MCF 10A (cell line): ENCODE measurements at regions not wholly inside any gene's neighbourhood (a gene's known extent, or its start where the extent isn't known, plus 50 kb on each side); places are given as distances from the start of the nearest gene placed in this dataset.

Source experiments
- BruUV-seq: library from RNA; stranded (reverse); fragments of 400-500 nt; replicated peaks from 2 replicates; lab custom pipeline; 2021; lab: Mats Ljungman, UMichigan
- CTCF ChIA-PET: fragments of 300-600 bp; sonication (Branson Sonifier 250); formaldehyde crosslinking; extraction: SDS; loops from one replicate; lab custom pipeline; 2021; ENCODE audit warnings: antibody characterized with exemption, inconsistent platforms; lab: Yijun Ruan, JAX
- POLR2A ChIA-PET: fragments of 300-600, 350-650 bp; sonication (Branson Sonifier 250); formaldehyde crosslinking; extraction: SDS; loops from one replicate; lab custom pipeline; 2020; ENCODE audit warnings: antibody characterized with exemption, inconsistent platforms; lab: Yijun Ruan, JAX
- DNase-seq: peaks from one replicate; pipeline ENCODE4 v3.0.0-alpha.2; 2018; ENCODE audit not compliant: unreplicated experiment
- H3K27ac Mint-ChIP-seq: one replicate; pipeline ENCODE4 v1.8.0; 2022; ENCODE audit warnings: mild to moderate bottlenecking, low read depth, mixed read lengths; ENCODE audit not compliant: unreplicated experiment
- H3K27me3 Mint-ChIP-seq: one replicate; pipeline ENCODE4 v1.8.0; 2022; ENCODE audit warnings: mixed read lengths; ENCODE audit not compliant: insufficient read depth, unreplicated experiment
- H3K36me3 Mint-ChIP-seq: one replicate; pipeline ENCODE4 v1.8.0; 2022; ENCODE audit warnings: mild to moderate bottlenecking, moderate library complexity, mixed read lengths; ENCODE audit not compliant: insufficient read depth, unreplicated experiment
- H3K4me1 Mint-ChIP-seq: one replicate; pipeline ENCODE4 v1.8.0; 2022; ENCODE audit warnings: mixed read lengths; ENCODE audit not compliant: insufficient read depth, unreplicated experiment
- H3K4me3 Mint-ChIP-seq: one replicate; pipeline ENCODE4 v1.8.0; 2022; ENCODE audit warnings: mild to moderate bottlenecking, moderate library complexity, mixed read lengths; ENCODE audit not compliant: unreplicated experiment
- H3K9me3 Mint-ChIP-seq: one replicate; pipeline ENCODE4 v1.8.0; 2022; ENCODE audit warnings: mixed read lengths; ENCODE audit not compliant: unreplicated experiment
- CTCF ChIP-seq: fragments of 200-600 bp; IDR thresholded peaks from one replicate; pipeline ENCODE4 v1.8.0; 2022; ENCODE audit warnings: antibody characterized with exemption, mild to moderate bottlenecking; ENCODE audit not compliant: unreplicated experiment
- intact Hi-C: fragments of 100-400 bp; cut with micrococcal nuclease; formaldehyde crosslinking; loops from 2 replicates; pipeline ENCODE4 v1.14.1; 2022

GRCh38 chr6:105775095-105775494 is 311.0 kb upstream of the PRDM1 start:
- no peaks in the 10 kb centered on the region for H3K4me1 Mint-ChIP-seq
- POLR2A ChIA-PET = interaction anchor here (1.2 kb wide), 1 partner anchor 16 kb away, joined by 6 read pairs; no protein-coding TSS in a partner anchor
- H3K4me3 Mint-ChIP-seq = no peak overlapping the region
- TF ChIP-seq CTCF = no peak
- H3K27me3 Mint-ChIP-seq = no peaks in the 10 kb centered on the region
- BruUV-seq = no TSS peak
- H3K9me3 Mint-ChIP-seq = no peaks in the 10 kb centered on the region
- intact Hi-C loops = no loop called here
- CTCF ChIA-PET = interaction anchor here (0.7 kb wide), 1 partner anchor 10 kb away, joined by 3 read pairs; no protein-coding TSS in a partner anchor
- no peak overlapping the region for H3K27ac Mint-ChIP-seq
- DNase-seq = no peak
- H3K36me3 Mint-ChIP-seq = no peaks in the 10 kb centered on the region

GRCh38 chr6:105774247-105774646 is 311.9 kb upstream of the PRDM1 start:
- no peaks in the 10 kb centered on the region for H3K27me3 Mint-ChIP-seq
- BruUV-seq = no TSS peak
- no peaks in the 10 kb centered on the region for H3K4me1 Mint-ChIP-seq
- ChIA-PET CTCF (interaction anchor here (0.6 to 0.7 kb wide), 2 partner anchors 9 to 430 kb away, joined by 3 to 5 read pairs; no protein-coding TSS in a partner anchor), POLR2A (interaction anchor here (1.2 kb wide), 1 partner anchor 15 kb away, joined by 6 read pairs; no protein-coding TSS in a partner anchor)
- H3K36me3 Mint-ChIP-seq = no peaks in the 10 kb centered on the region
- no peak for DNase-seq
- H3K4me3 Mint-ChIP-seq = no peak overlapping the region
- TF ChIP-seq CTCF = no peak
- H3K27ac Mint-ChIP-seq = no peak overlapping the region
- intact Hi-C loops = no loop called here
- no peaks in the 10 kb centered on the region for H3K9me3 Mint-ChIP-seq

- no TSS peak for BruUV-seq
- H3K4me1 Mint-ChIP-seq = no peaks in the 10 kb centered on the region
- H3K36me3 Mint-ChIP-seq = no peaks in the 10 kb centered on the region
- intact Hi-C loops = no loop called here
- POLR2A ChIA-PET = interaction anchor here (0.7 kb wide), 2 partner anchors 16 to 318 kb away, joined by 3 to 4 read pairs; no protein-coding TSS in a partner anchor
- H3K27ac Mint-ChIP-seq = no peak overlapping the region
- no peak overlapping the region for H3K4me3 Mint-ChIP-seq
- H3K27me3 Mint-ChIP-seq = no peaks in the 10 kb centered on the region
- TF ChIP-seq CTCF = no peak
- CTCF ChIA-PET = interaction anchor here (0.6 kb wide), 1 partner anchor 1144 kb away, joined by 3 read pairs; no protein-coding TSS in a partner anchor
- DNase-seq = no peak
- H3K9me3 Mint-ChIP-seq = no peaks in the 10 kb centered on the region
These were observed 314.7 kb upstream of the PRDM1 start for GRCh38 chr6:105771313-105771970.

GRCh38 chr6:105769987-105770386 is 316.1 kb upstream of the PRDM1 start:
- intact Hi-C loops = no loop called here
- Mint-ChIP-seq H3K4me1 (no peaks in the 10 kb centered on the region), H3K9me3 (no peaks in the 10 kb centered on the region), H3K27me3 (no peaks in the 10 kb centered on the region), H3K4me3 (no peak overlapping the region), H3K36me3 (no peaks in the 10 kb centered on the region), H3K27ac (no peak overlapping the region)
- TF ChIP-seq CTCF = no peak
- CTCF ChIA-PET = no interaction called here
- peak; percentile 35 for DNase-seq
- BruUV-seq = no TSS peak
- POLR2A ChIA-PET = no interaction called here
